ENCODE measurements at regions not wholly inside any gene's neighbourhood (a gene's known extent, or its start where the extent isn't known, plus 50 kb on each side); places are given as distances from the start of the nearest gene placed in this dataset.

DNA sequence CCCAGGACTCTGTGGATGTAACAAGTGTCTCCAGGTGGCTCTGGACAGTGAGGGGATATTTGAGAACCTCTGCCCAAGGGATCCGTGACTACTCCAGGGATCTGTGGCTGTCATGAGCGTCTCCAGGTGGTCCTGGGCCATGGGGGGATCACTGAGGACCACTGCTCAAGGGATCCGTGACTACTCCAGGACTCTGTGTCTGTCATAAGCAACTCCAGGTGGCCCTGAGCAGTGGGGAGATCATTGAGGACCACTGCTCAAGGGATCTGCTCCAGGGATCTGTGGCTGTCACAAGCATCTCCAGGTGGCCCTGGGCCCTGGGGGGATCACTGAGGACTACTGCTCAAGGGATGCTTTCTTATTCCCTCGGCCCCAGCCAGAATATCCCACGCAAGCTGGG is 133.2 kb upstream of the ADARB2 start:
- TF ChIP-seq, protein P1, sequence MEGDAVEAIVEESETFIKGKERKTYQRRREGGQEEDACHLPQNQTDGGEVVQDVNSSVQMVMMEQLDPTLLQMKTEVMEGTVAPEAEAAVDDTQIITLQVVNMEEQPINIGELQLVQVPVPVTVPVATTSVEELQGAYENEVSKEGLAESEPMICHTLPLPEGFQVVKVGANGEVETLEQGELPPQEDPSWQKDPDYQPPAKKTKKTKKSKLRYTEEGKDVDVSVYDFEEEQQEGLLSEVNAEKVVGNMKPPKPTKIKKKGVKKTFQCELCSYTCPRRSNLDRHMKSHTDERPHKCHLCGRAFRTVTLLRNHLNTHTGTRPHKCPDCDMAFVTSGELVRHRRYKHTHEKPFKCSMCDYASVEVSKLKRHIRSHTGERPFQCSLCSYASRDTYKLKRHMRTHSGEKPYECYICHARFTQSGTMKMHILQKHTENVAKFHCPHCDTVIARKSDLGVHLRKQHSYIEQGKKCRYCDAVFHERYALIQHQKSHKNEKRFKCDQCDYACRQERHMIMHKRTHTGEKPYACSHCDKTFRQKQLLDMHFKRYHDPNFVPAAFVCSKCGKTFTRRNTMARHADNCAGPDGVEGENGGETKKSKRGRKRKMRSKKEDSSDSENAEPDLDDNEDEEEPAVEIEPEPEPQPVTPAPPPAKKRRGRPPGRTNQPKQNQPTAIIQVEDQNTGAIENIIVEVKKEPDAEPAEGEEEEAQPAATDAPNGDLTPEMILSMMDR (IDR thresholded peaks at IDR 0.05) = no peak
- no peak for TF ChIP-seq POLR2A (IDR thresholded peaks at IDR 0.05)
